ENCODE measurements at regions not wholly inside any gene's neighbourhood (a gene's known extent, or its start where the extent isn't known, plus 50 kb on each side); places are given as distances from the start of the nearest gene placed in this dataset.

- TF ChIP-seq CTCF (IDR thresholded peaks at IDR 0.05), result no peak
- no peak for TF ChIP-seq POLR2A (IDR thresholded peaks at IDR 0.05)
These were observed 67.2 kb downstream of the ADM start for GRCh38 chr11:10371926-10372641.
